ENCODE measurements at regions not wholly inside any gene's neighbourhood (a gene's known extent, or its start where the extent isn't known, plus 50 kb on each side); places are given as distances from the start of the nearest gene placed in this dataset.
"Not testable (repeated sequence)": the region's sequence is repeated elsewhere in the genome, so short reads cannot be mapped to it uniquely, and the experiment has no call there.

DNA sequence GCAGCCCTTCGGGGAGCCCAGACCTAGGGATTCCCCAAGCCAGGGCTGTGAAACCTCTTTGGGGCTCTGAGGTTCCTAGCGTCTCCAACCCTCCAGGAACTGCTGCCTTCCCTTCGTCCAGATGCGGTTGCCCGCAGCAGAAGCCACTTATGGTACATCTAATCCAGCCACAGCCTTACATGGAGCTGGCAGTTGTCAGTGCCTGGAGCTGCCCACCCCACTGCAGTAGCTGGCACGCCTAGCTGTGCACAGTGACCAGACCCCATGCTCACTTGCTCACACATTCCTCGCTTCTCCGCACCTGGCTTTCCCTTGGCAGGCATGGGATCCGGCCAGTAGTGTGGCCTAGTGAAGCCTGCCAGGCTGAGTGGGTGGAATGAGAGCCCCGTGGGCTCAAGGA lies 547.6 kb downstream of the TBC1D32 start:
- DNase-seq: no peak

DNA sequence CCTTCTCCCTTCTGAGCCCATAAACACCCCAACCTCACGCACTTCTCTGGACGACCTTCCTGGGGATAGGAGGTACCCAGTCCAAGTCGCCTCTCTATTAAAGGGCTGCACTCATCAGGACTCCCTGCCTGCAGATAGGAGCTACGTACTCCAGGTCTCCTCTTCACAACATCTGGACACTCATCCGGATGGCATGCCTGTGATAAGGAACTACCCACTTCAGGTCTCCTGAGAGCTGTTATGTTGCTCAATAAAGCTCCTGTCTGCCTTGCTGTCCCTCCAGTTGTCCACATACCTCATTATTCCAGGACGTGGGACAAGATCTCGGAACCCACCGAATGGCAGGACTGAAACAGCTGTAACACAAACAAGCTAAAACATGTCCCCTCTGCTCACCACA lies 548.0 kb downstream of the TBC1D32 start:
- no peak for DNase-seq

DNA sequence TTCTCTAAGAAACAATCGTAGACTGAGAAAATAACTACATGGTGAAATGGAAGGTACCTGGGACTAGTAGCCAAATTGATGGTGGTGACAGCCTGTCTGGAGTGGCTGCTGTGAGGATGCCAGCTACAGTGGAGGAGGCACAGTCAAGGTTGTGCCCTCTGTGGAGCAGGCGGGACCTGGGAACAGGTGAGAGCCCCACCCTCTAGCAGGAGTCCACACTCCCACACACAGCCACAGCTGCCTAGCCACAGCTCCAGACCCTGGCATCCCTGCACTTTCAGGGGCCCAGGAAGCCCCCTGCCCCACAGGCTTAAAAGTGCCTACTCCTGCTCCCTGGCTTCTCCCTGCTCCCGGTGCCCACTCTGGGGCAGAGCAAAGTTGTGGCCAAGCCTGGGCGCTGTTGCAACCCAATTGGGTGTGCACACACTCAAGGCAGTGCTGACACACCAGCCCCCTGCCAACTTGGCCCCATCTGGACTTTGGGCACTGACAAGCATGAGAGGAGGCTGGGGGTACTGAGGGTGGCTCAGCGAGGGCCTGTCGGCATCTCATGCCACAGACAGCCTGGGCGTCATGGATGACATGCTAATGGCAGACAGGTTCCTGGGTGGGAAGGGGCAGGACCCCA lies 548.7 kb downstream of the TBC1D32 start:
- no peak for DNase-seq

DNA sequence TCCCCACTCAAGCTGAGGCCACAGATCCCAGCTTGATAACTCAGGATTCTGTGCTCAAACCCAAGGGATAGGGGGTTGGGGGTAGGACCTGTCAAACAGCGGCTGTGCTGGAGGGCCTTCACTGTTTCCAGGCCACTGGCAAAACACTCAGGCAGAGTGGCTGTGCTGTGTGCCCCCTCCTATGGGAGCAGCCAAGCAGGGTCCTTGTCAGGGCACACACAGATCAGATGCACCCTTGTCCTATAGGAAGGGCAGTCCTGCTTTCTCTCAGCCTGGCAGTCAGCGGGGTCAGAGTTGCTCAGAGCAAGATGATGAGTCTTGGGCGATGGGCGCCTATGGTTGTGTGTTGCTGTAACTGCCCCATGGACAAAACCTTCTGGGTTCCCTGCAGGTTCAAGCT lies 554.8 kb downstream of the TBC1D32 start:
- no peak for DNase-seq

DNA sequence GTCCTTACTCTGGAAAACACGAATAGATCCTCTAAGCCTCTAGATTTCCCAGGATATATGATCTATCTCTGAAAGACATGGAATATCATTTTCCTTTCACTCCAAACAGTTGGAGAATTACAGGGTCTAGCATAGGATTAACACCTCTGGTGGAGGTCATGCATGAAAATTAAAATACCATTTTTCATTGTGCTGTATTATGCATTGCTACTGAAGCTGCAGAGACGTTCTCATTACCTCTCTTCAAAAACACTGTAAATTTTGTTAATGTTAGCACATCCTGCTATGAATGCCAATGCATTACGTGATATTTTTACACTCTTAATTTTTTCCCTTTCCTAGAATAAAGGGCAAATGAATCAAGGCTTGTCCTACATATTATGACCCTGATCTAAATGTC lies 558.6 kb downstream of the TBC1D32 start:
- no peak for DNase-seq

DNA sequence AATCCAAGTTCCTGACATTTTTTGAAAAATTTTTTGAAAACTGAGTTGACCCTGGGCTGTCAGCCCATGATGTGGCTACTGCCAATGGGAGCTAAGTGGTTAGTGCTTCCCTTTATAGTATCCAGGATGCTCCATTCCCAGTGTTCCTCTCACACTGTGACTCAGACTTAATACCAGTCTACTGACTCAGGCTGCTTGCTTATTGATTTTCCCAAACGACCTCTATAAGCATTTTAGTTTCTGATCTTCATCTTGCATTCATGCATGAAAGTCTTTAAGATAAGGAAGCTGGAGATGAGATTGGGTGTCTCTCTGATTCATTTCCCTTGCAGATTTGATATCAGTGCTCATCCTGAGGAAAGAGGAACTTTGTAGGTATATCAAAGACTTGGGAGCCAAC lies 560.0 kb downstream of the TBC1D32 start:
- no peak for DNase-seq

DNA sequence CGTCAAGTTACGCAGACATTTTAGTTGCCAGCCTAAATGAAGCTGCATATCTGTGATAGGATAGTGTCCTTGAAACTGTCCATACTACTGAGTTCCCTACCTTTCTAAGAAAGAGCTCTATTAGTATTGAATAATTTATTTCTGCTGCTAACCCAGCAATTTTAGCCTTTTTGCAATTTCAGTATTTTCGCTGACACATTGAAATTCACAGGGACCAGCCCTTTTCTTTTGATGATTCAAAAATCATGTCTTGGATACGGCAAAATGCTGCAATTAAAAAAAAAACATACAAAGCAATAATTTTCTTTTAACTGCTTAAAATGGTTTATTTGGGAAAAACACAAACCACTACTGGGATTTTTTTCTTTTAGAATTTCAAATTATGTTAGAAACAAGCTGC lies 563.3 kb downstream of the TBC1D32 start:
- DNase-seq: no peak

DNA sequence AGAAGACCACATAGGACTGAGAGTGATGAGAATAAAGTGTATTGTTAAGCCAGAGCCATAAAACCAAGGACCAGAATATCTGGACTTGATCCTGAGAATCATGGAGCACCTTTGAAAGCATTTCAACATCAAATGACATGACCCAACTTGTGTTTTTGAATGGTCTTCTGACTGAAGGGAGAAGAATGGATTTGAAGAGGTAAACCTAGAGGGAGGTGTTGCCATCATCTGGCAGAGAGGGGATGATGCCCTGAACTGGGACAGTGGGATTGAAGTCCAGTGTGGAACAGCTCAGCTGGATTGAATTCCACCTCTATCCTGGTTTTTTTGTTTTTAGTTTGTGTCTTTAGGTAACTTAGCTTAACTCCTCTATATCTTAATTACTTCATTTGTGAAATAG lies 570.0 kb downstream of the TBC1D32 start:
- no peak for DNase-seq

DNA sequence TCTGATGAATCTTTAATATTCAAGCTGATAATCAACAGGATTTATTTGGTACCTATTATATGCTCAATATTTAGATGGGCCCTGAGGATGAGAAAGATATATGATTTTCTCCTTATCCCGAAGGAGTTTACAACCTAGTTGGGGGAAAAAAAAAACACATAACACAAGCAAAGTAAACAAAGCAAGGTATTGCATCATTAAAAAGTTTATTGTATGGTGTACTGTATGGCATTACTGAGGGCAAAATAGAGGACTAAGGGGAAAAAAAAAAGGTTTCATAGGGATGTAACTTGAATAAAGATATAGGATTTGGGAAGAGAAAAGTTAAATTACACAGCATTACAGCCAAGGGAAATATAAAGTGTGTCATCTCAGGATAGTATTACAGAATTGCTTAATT lies 574.7 kb downstream of the TBC1D32 start:
- DNase-seq: no peak

DNA sequence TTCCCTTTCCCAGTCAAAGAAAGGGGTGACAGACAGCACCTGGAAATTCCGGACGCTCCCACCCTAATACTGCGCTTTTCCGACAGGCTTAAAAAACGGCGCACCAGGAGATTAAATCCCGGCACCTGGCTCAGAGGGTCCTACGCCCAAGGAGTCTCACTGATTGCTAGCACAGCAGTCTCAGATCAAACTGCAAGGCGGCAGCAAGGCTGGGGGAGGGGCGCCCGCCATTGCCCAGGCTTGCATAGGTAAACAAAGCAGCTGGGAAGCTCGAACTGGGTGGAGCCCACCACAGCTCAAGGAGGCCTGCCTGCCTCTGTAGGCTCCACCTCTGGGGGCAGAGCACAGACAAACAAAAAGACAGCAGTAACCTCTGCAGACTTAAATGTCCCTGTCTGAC lies 585.7 kb downstream of the TBC1D32 start:
- not testable (repeated sequence) for DNase-seq

DNA sequence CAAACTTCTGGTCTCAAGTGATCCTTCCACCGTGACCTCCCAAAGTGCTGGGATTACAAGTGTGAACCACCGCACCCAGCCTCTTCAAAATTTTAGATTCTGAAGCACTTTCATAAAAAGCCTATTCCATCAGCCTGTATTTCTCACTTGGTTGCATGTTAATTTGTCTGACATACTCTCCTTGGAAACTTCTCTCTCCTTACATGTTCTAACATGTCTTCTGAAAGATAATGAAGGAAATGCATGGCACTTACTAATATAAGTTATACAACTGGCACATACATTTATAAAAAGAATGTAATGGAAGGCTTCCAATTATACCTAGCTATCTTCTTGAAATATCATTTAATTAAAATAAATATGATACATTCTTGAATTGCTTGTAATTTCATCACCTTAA lies 597.5 kb downstream of the TBC1D32 start:
- no peak for DNase-seq

DNA sequence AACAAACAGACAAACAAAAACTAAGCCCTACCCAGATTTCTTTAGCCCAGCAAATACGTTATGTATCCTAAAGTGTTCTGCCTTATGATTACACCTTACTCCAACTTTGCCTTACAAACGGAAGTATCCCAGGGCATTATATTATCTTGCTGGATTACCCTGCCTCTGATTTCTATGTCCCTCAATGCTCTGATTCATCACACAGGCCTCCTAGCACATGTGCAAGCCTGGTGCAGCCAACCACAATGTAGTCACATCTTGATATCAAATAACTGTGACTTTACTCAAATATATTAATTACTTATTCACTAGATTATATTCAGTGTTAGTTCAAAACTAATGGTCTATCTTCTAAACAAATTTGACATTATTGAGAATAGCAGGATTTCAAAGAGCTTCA lies 598.6 kb downstream of the TBC1D32 start:
- no peak for DNase-seq

DNA sequence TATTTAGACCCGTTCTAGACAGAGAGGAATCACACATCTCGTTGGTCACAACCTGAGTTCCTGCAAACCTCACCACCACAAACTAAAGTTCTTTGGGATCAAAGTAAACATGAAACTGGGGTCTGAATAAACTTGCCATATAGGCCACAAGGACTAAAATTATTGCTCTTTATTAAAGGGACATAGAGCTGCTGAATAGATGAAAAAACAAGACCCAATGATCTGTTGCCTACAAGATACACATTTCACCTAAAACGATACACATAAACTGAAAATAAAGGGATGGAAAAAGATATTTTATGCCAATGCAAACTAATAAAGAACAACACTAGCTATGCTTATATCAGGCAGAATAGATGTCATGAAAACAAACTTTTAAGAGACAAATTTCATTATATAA lies 623.0 kb downstream of the TBC1D32 start:
- no peak for DNase-seq

DNA sequence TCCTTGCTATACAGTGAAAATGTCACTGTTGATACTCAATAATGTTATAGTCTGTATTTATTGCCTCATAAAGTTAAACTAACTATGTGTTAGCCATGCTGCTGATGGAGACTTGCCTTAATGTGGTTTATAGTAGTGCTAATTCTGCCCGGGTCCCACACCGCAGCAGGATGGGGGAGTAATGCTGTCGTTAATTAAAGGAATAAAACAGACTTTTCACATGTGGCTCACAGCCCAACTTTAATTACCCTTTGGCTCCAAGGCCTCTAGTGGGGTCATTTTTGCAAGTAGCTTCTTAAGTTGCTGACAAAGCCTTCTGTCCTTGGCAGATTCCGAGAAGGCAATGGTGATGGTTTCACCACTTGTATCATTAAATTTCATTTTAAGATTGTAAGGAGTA lies 634.3 kb downstream of the TBC1D32 start:
- no peak for DNase-seq

DNA sequence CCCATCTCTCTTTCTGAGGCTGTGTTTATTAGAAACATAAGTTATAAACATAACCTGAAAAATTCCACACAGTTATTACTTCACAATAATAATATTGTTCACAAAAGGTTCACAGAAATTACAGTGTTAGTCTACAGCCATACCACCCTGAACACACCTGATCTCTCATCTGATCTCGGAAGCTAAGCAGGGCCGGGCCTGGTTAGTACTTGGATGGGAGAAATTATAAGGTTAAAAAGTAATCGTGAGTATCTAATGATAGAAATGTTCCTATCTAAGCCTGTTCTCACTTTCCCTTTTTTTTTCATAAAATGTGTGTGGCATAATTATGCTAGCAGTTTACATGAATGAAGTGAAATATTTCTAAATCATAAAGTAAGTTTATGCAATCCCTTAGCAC lies 647.8 kb downstream of the TBC1D32 start:
- DNase-seq: no peak

DNA sequence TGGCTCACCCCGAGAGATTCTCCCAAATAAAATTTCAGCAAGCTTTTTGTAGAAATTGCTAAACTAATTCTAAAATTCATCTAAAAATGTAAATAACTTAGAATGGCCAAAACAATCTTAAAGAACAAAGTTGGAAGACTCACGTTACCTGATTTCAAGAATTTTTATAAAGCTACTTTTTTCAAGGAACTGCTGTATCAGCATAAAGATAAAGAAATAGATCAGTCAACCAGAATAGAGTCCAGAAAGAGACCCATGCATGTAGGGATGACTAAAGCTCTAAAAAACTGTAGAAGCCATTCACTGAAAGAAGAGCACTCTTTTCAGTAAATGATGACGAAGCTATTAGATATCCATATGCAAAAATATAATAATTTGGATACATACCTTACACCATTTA lies 652.1 kb downstream of the TBC1D32 start:
- no peak for DNase-seq

DNA sequence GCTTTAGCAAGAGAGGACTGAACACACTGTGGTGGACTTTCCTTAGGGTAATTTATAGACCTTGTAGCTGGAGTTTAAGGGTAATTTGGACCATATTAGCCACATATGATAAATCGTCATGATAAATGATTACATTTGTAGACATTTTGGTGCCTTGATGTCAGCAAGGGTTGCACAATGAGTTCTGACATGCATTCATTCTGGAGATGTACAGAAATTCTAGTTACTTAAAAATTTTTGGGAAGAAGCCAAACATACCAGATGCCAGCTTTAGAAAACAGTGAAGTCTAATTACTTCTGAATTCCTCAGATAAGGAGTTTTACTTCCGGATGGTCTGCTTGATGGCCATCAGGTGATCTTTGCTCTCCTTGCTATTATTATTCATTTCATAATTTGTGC lies 653.1 kb downstream of the TBC1D32 start:
- DNase-seq: no peak

DNA sequence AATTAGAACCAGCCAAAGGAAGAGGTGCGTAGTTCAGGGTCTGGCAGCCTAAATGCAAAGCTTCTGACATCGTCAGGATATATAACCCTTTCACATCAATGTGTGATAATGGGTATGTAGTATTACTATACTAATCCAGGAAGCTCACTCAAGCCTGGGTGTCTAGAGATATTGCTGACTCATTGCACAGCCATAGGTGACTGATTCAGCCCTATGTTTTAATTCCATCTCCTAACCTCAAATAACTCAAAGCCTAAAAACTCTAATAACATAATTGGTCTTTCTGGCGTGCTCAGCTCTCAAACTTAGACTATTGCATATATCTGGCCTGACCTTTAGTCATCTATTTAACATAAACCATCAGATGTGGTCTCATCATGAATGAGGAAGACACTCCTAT lies 658.4 kb downstream of the TBC1D32 start:
- DNase-seq: no peak

DNA sequence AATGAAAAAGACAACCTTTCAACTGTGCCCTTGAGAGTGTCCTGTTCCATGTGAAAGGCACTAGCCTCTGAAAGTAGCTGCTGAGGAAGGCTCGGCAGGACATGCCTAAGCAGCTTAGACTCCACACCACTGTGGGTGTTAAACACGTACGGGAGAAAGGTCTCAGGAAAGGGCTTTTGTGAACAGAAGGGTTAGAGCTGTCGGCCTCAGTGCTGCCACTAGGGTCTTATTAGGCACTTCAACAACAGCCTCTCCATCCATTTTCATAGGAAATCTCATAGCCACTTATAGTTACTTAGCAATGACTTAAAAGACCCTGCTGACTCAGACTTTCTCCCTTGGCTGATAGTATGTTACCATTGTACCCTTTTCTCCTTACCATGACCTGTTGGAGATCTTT lies 662.8 kb downstream of the TBC1D32 start:
- no peak for DNase-seq

DNA sequence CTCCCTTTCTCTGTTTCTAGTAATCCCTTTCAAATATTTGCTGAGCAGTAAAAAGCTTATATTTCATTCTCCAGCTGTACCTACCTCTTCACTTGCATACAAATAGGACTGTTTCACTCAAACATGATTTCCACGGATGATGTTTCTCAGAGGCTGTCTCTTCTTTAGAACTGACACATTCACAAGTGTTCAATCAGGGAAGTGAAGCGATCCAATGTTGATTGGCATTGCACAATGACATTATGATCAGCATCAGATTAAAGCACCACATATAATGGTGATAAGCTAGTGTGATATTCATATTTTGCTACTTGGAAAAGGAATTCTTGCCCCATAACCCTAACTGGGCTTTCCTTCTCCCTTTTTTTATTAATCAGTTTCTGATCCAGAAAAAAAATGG lies 681.8 kb downstream of the TBC1D32 start:
- DNase-seq: no peak

DNA sequence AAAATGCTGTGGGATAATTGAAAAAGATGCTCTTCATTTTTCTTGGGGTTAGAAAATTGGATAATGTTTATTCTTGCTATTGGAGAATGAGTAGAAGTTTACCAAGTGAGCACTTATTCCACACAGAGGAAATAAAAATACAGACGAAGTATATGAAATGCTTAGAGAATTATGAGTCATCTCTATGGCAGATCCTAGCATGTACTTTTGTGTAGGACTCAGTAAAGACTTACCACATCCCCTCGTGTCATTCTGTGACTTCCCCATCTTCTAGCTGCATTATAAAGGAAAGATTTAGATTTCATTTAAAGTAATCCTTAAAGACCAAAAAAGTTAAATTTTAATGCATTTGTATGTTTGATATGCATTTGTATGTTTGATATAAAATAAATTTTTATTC lies 685.6 kb downstream of the TBC1D32 start:
- DNase-seq: no peak

DNA sequence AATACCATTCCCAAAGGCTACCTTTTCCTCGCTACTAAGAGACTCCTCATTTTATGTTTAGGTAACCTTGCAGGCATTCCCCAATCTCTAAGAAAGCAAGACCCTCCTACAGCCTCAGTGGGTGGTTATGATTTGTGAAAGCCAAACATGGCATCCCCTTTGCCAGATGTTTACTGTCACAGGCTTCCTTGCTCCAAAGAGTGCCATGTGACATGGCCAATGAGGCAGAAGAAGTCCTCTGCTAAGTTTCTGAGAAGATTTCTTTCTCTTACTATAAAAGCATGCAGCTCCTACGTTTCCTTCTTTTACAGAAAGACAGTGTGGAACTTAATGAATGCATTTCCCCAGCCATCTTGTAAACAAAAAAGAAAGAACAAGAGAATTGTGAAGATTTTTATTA lies 688.2 kb downstream of the TBC1D32 start:
- DNase-seq: no peak

DNA sequence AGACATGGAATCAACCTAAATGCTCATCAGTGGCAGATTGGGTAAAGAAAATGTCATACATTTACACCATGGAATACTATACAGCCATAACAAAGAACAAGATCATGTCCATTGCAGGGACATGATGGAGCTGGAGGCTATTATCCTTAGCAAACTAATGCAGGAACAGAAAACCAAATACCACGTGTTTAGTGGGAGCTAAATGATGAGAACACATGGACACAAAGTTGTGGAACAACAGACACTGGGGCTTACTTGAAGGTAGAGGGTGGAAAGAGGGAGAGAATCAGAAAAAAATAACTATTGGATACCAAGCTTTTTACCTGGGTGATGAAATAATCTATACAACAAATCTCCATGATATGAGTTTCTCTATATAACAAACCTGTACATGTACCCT lies 701.3 kb downstream of the TBC1D32 start:
- DNase-seq: no peak

DNA sequence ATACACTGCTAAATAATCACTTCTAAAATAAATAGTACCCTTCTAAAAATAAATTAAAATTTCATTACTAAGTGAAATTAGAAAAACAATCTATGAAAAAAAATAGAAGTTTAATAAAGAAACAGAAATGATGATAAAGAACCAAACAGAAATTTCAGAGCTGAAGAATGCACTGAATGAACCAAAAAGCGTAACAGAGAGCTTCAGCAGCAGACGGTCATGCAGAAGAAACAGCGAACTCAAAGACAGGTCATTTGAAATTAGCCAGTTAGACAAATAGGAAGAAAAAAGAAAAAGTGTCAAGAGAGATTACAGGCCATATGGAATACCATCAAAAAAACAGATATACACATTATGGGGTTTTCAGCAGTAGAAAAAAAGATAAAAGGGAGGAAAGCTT lies 706.7 kb downstream of the TBC1D32 start:
- no peak for DNase-seq

DNA sequence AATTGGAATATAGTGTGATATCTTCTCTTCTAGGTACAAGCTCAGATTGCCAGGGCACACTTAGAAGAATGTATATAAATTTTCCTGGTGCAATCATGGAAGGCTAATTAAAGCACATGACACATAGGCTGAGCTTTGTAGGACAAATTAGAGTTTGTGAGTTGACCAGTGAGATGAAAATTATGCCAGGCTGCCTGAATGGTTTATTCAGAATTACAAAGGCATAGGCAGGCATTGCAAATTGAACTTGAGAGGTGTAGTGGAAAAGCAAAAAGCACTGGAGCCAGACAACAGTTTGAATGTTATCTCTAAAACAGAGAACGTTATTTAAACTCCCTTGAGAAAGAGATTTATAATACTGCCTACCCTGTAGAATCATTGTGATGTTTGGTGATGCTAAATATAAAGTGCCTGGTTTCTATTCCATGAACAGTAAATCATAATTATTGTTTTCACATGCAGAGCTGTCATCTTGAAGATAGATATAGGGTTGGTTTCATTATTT lies 712.1 kb downstream of the TBC1D32 start:
- DNase-seq: no peak

DNA sequence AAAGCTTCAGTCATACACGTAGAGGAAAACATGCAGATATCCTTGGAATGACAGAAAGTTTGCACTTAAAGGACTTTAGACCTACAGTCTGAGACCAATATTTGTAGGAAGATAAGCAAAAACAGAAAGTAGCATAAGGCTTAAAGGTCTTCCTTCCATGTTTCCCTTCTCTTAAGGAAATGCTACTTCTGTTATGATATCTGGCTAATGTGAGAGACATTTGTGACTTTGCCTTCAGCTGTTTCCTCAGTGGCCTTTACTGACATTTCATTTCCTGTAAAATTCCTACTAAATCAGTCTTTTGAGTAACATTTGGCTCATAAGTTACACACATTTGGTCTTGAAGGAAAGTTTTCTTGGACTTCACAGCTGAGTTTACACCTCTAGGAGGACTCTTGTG lies 713.4 kb downstream of the TBC1D32 start:
- no peak for DNase-seq
